ENCODE measurements at regions not wholly inside any gene's neighbourhood (a gene's known extent, or its start where the extent isn't known, plus 50 kb on each side); places are given as distances from the start of the nearest gene placed in this dataset.

- TF ChIP-seq CTCF (IDR thresholded peaks at IDR 0.05; ENCODE audit: low read depth, low read length, poor library complexity, severe bottlenecking) (no peak), EZH2phosphoT487 (IDR thresholded peaks at IDR 0.05; ENCODE audit: borderline replicate concordance, low read length) (no peak)
Observed at GRCh38 chr2:150620855-150621254, 133.4 kb upstream of the RND3 start.

Data from DOHH2 (cell line).